ENCODE measurements at regions not wholly inside any gene's neighbourhood (a gene's known extent, or its start where the extent isn't known, plus 50 kb on each side); places are given as distances from the start of the nearest gene placed in this dataset.

GRCh38 chr3:153714588-153715290 lies 406.5 kb upstream of the ARHGEF26 start:
- no peak for ATAC-seq
- TF ChIP-seq CTCF (IDR thresholded peaks at IDR 0.05), result no peak
- Histone ChIP-seq H3K4me1 (no peaks in the 10 kb centered on the region), H3K36me3 (no peaks in the 10 kb centered on the region), H3K4me3 (no peak overlapping the region), H3K9me3 (no peaks in the 10 kb centered on the region), H3K27ac (no peak overlapping the region), H3K27me3 (ENCODE audit: low read depth) (no peaks in the 10 kb centered on the region)
- DNase-seq, result no peak
- intact Hi-C loops (cut with DNase I), result no loop called here

DNA sequence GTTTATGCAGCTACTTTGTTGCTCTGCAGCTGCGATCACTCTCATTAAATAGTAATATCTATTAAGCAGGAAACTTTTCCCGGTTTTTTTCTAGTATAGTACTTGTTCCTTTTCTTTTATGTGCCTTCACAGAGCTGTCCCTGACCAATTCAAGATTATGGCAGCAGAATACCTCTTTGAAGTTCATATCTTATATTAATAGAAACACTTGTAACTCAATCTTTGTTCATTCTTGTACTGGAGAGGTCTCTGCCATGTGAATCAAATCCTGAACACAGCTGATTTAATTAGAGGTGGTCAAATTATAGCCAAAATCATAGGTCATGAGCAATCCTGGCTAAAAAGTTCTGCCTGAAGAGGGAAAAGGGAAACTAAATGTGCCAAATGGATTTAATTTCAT lies 399.0 kb upstream of the ARHGEF26 start:
- DNase-seq (no peak), ATAC-seq (no peak)
- intact Hi-C loops (cut with DNase I), result no loop called here
- Histone ChIP-seq H3K36me3 (no peaks in the 10 kb centered on the region), H3K9me3 (no peaks in the 10 kb centered on the region), H3K27me3 (ENCODE audit: low read depth) (no peaks in the 10 kb centered on the region), H3K4me3 (no peak overlapping the region), H3K4me1 (no peaks in the 10 kb centered on the region), H3K27ac (no peak overlapping the region)
- TF ChIP-seq CTCF (IDR thresholded peaks at IDR 0.05), result no peak

DNA sequence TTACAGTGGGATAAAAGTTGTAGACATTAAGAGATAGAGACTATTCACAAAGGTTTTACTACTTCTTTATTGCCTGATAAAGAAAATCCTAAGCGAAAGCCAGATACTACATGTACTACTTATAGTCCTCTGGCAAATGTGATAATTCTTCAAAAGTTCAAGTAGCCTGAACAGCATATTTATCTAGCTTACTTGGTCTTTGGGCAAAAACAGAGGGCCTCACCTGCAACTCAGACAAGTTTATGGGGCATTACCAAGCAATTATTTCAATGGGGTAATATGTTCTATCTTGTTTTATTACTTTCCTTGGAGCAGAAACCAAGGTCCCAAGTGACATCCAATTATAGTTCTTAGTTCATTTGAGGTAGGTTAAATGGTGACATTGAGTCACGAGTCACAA lies 390.1 kb upstream of the ARHGEF26 start:
- H3K4me1 ChIP-seq, result no peaks in the 10 kb centered on the region
- DNase-seq (no peak), ATAC-seq (no peak)
- H3K4me3 ChIP-seq, result no peak overlapping the region
- no peaks in the 10 kb centered on the region for H3K27me3 ChIP-seq (ENCODE audit: low read depth)
- H3K27ac ChIP-seq, result no peak overlapping the region
- intact Hi-C loops (cut with DNase I), result no loop called here
- no peaks in the 10 kb centered on the region for H3K36me3 ChIP-seq
- TF ChIP-seq CTCF (IDR thresholded peaks at IDR 0.05), result no peak
- H3K9me3 ChIP-seq, result no peaks in the 10 kb centered on the region

GRCh38 chr3:153734777-153735551 lies 386.2 kb upstream of the ARHGEF26 start:
- Histone ChIP-seq H3K27me3 (ENCODE audit: low read depth) (no peaks in the 10 kb centered on the region), H3K4me3 (no peak overlapping the region), H3K36me3 (no peaks in the 10 kb centered on the region), H3K9me3 (no peaks in the 10 kb centered on the region), H3K4me1 (no peaks in the 10 kb centered on the region), H3K27ac (no peak overlapping the region)
- DNase-seq (no peak), ATAC-seq (no peak)
- TF ChIP-seq CTCF (IDR thresholded peaks at IDR 0.05), result no peak
- intact Hi-C loops (cut with DNase I), result no loop called here

- Histone ChIP-seq H3K27ac (no peak overlapping the region), H3K4me3 (no peak overlapping the region), H3K36me3 (no peaks in the 10 kb centered on the region), H3K9me3 (no peaks in the 10 kb centered on the region), H3K27me3 (ENCODE audit: low read depth) (no peaks in the 10 kb centered on the region), H3K4me1 (no peaks in the 10 kb centered on the region)
- intact Hi-C loops (cut with DNase I), result no loop called here
- no peak for ATAC-seq
- no peak for TF ChIP-seq CTCF (IDR thresholded peaks at IDR 0.05)
- DNase-seq, result no peak
Measured at GRCh38 chr3:153740109-153740508, 381.1 kb upstream of the ARHGEF26 start.
